Right lobe of liver (tissue), 6 donors: ENCODE measurements at regions not wholly inside any gene's neighbourhood (a gene's known extent, or its start where the extent isn't known, plus 50 kb on each side); places are given as distances from the start of the nearest gene placed in this dataset.
"Not testable (repeated sequence)": the region's sequence is repeated elsewhere in the genome, so short reads cannot be mapped to it uniquely, and the experiment has no call there.

ENCODE experiments used
- ATAC-seq, 4 donors: fragments of 200-7000 bp; cut with Tn5 transposase; one replicate each; pipeline ENCODE4 v1.9.1; 2020; ENCODE audit warnings: mild to moderate bottlenecking in 4 of 4, moderate library complexity in 4 of 4
- DNase-seq, 3 donors: peaks; one replicate each; pipeline ENCODE4 v3.0.0-alpha.2; 2020
- H3K27ac ChIP-seq, 3 donors: fragments of 200-600 bp; one replicate each; pipeline ENCODE4 v1.8.0; 2022
- H3K27me3 ChIP-seq, 2 donors: fragments of 200-600 bp; one replicate each; pipeline ENCODE4 v1.8.0; 2022
- H3K36me3 ChIP-seq, 4 donors: fragments of 200-600 bp; sonication (generic) in 1 of 4; one replicate each; pipeline versions ENCODE4 v1.5.1 to v1.8.0; 2017 to 2022; ENCODE audit warnings: control low read depth in 1 of 4
- H3K4me1 ChIP-seq, 4 donors: fragments of 200-600 bp; sonication (generic) in 1 of 4; one replicate each; pipeline versions ENCODE4 v1.5.1 to v1.8.0; 2017 to 2022; ENCODE audit warnings: control low read depth in 1 of 4
- H3K4me3 ChIP-seq, 3 donors: fragments of 200-600 bp; one replicate each; pipeline ENCODE4 v1.8.0; 2022
- H3K9me3 ChIP-seq, 4 donors: fragments of 200-600 bp; sonication (generic) in 1 of 4; one replicate each; pipeline versions ENCODE4 v1.5.1 to v1.8.0; 2017 to 2022; ENCODE audit warnings: control low read depth in 1 of 4
- WGBS: methylation state at CpG from one replicate; pipeline ENCODE4 v1.1.6; 2018; ENCODE audit warnings: low coverage, low lambda C conversion rate; ENCODE audit not compliant: insufficient coverage; ENCODE audit errors: missing lambda C conversion rate; 5-methylcytosine and 5-hydroxymethylcytosine counted together
- intact Hi-C, 2 donors: fragments of 100-400 bp; cut with DNase I; formaldehyde crosslinking; loops; one replicate each; pipeline versions ENCODE4 v1.11.2 to v1.14.1; 2022
- donor health status: DM: no; HTN: yes; CAD: no.
- donor health status: DM: no; HTN: no; CAD: no.
- donor health status: DM: no; HTN: no; CAD: no.
- donor health status: DM: no; HTN: yes; CAD: no.
- donor health status: DM: no; HTN: yes; CAD: no.

DNA sequence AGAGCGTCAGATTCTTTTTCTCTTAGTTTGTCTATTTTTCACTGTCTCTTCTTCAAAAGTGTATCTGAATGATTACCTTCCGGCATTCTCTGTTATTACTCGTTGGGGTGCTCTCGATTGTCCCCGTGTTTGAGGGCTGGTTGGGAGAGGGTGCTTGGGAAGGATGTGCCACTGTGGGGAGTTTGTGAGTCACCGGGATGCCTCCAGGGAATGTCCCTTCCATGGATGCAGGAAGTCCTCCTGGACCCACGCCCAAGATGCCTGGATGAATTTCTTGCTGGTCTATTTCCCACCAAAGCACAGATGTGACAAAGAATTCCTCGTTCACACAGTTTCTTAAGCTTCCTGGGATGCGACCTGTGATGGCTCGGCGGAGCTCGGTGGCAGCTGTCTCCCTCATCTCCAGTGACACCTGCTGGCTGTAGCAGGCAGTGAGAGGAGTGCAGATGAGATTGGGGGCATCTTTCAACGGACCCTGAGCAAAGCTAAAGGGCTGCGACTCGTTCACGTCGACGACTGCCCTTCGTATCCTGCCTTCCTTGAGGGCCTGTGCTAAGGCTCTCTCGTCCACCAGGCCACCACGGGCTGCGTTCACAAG, 2895.1 kb upstream of the TPTE start:
- no CpG with 5 or more reads among the region's 22 CpGs for WGBS
- H3K9me3 ChIP-seq: not testable (repeated sequence)
- ATAC-seq: peak in 3 of 4 donors; percentile 35 to 49 (median 48)

More for the DNA sequence above, 2895.1 kb upstream of the TPTE start:
- H3K27ac ChIP-seq, H3K4me1 ChIP-seq, DNase-seq, H3K36me3 ChIP-seq, intact Hi-C loops, H3K4me3 ChIP-seq, H3K27me3 ChIP-seq: not testable (repeated sequence)
